HG02571 (cell line): ENCODE measurements at regions not wholly inside any gene's neighbourhood (a gene's known extent, or its start where the extent isn't known, plus 50 kb on each side); places are given as distances from the start of the nearest gene placed in this dataset.

ENCODE experiments used
- ATAC-seq: cut with Tn5 transposase; IDR thresholded peaks from one replicate; pipeline ENCODE4 v1.9.1; 2021; ENCODE audit warnings: mild to moderate bottlenecking, moderate library complexity; ENCODE audit not compliant: unreplicated experiment

DNA sequence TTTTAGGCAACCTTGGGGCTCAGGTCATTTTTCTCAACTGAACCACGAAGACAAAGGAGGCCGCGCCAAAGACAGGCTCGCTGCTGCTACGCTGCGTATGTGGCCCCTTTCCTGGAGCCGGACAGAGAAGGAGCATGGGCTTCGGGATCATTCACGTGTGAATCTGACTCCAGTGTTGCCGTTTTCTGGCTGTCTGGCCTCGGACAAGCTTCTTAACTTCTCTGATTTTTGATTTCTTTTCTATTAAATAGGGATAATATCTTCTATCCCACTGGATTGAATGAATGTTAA is 50.8 kb upstream of the ZNF366 start:
- ATAC-seq = no peak

DNA sequence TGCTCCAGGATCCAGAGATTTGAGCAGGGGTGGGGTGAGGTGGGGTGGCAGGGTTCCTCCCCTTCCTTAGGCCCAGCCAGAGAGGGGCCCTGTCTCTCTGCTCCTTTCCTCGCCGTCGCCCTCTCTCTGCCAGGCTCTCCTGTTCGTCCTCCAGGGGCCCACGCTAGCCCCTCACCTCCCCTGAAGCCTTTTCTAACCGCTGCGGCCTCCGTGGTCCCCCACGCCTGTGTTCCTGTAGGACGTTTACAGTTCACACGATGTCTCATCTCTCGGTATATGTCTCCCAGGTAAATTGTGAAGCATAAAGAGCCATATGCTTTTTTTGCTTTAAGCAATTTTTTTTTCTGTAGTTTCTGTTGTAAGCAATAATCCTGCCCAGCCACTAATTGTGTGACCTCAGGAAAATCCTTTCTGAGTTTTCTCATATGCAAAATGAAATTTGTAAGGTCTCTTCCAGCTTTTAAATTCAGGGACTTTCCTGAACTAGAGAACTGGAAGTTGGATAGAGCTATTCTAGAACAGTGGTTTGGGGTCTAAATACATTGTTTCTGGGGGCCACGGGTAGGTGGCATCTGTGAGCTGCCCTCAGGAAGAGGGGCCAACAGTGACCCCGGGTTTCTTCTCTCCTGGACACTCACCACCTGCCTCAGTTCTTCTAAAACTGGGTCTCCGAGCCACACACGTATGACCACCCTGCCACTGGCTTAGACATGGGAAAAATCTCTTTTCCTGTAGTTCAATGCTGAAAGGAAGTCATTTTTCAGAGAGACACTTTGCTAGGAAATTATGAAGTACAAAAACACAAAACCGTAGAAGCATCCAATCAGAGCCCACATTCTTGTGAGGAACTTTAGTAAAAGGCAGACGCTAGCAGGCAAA is 50.2 kb upstream of the ZNF366 start:
- peak; percentile 14 for ATAC-seq
